ENCODE measurements at regions not wholly inside any gene's neighbourhood (a gene's known extent, or its start where the extent isn't known, plus 50 kb on each side); places are given as distances from the start of the nearest gene placed in this dataset.

DNA sequence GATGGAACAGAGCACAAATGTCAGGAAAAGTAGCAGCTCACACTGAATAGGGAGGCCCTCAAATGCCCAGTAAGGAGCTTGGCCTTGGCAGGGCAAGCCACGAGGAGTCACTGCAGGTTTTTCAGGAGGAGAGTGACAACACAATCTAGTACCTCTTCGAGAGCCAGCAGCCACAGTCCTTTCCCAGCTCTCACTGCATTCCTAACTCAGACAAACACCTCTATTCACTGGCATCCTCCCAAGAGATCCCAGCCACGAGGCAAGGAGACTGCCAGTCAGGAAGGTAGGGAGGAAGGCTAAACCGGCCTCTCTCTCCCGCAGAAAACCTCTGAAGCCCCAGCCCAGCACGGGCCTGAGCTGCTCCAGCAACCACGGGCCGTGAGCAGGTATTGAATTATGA lies 146.0 kb upstream of the SMAD3 start:
- Histone ChIP-seq H3K4me1 (ENCODE audit: control insufficient read depth, insufficient read depth, low read length, poor library complexity, severe bottlenecking) (no peaks in the 10 kb centered on the region), H3K9me3 (ENCODE audit: control insufficient read depth in 2 of 2, low read length in 2 of 2) (no peaks in the 10 kb centered on the region), H3K4me3 (ENCODE audit: low read depth, low read length) (no peak overlapping the region), H3K27ac (ENCODE audit: insufficient read depth, low read length, poor library complexity, severe bottlenecking) (no peak overlapping the region), H3K27me3 (ENCODE audit: control insufficient read depth, insufficient read depth, low read length) (peaks cover 16% of the 10 kb centered on the region), H3K36me3 (ENCODE audit: control insufficient read depth, insufficient read depth, low read length) (no peaks in the 10 kb centered on the region)
- no peak overlapping the region for H3K4me3 Mint-ChIP-seq
- H3K9me3 Mint-ChIP-seq: peaks cover 0 to 16% (median 5%) of the 10 kb centered on the region in 7 donors
- H3K4me1 Mint-ChIP-seq: peaks cover 0 to 4% (median under 1%) of the 10 kb centered on the region in 4 donors
- H3K36me3 Mint-ChIP-seq: no peaks in the 10 kb centered on the region
- ATAC-seq (ENCODE audit: low read depth in 2 of 2) (no peak), DNase-seq (no peak)
- no peak overlapping the region for H3K27ac Mint-ChIP-seq
- H3K27me3 Mint-ChIP-seq: peaks cover 34% of the 10 kb centered on the region

DNA sequence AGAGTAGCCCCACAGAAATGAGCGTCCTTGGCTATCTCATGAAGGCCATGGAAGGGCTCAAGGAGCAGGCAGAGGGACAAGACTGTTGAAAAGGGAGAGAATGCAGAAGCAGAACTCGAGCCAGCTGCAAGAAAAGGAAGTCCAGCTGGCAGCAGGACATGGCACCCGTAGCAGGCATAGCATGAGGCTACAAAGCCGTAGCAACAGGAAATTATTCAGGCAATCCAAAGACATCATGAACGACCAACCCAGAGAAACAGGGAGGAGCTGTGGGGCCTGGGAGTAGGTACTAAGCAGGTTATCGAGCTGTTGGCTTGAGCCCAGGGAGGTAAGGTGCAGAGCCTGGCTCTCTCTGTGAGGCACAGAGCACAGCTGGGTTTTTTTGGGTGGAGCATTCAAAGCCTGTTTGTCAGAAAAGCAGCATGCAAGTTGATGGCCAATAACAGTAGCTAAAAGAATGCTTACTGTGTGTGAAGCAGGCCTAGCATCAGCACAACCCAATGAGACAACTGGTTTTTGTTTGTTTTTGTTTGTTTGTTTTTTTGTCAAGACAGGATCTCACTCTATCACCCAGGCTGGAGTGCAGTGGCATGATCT lies 144.0 kb upstream of the SMAD3 start:
- Histone ChIP-seq H3K9me3 (ENCODE audit: control insufficient read depth in 2 of 2, low read length in 2 of 2) (no peaks in the 10 kb centered on the region), H3K27ac (ENCODE audit: insufficient read depth, low read length, poor library complexity, severe bottlenecking) (no peak overlapping the region), H3K36me3 (ENCODE audit: control insufficient read depth, insufficient read depth, low read length) (no peaks in the 10 kb centered on the region), H3K27me3 (ENCODE audit: control insufficient read depth, insufficient read depth, low read length) (peaks cover 15% of the 10 kb centered on the region), H3K4me3 (ENCODE audit: low read depth, low read length) (no peak overlapping the region), H3K4me1 (ENCODE audit: control insufficient read depth, insufficient read depth, low read length, poor library complexity, severe bottlenecking) (no peaks in the 10 kb centered on the region)
- Mint-ChIP-seq H3K9me3 (peaks cover 0 to 15% (median 5%) of the 10 kb centered on the region in 7 donors), H3K4me1 (peaks cover 0 to 4% (median under 1%) of the 10 kb centered on the region in 4 donors), H3K36me3 (no peaks in the 10 kb centered on the region), H3K27me3 (peaks cover 28% of the 10 kb centered on the region), H3K4me3 (no peak overlapping the region), H3K27ac (no peak overlapping the region)
- ATAC-seq (ENCODE audit: low read depth in 2 of 2) (no peak), DNase-seq (no peak)

DNA sequence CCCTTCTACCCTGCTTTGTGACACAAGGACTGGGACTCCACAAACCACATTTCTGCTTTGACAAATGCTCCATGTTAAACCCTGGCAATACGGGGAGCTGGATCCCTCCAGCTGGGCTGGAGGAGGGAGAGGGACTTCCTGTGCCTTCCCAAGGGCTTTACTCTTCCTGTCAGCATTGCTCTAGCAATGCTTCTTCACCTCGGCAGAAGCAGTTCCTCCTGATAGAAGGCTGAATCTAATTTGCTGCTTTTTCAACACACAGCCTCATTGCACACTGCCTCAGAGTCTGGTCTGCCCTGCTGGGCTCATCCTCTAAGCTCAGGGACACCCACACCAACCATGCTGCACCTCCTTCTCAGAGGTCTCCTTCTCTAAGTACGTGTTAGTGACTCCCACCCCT lies 142.8 kb upstream of the SMAD3 start:
- peaks cover 0 to 4% (median under 1%) of the 10 kb centered on the region in 4 donors for H3K4me1 Mint-ChIP-seq
- H3K4me1 ChIP-seq (ENCODE audit: control insufficient read depth, insufficient read depth, low read length, poor library complexity, severe bottlenecking): no peaks in the 10 kb centered on the region
- peaks cover 26% of the 10 kb centered on the region for H3K27me3 Mint-ChIP-seq
- H3K4me3 Mint-ChIP-seq: no peak overlapping the region
- H3K9me3 Mint-ChIP-seq: peaks cover 0 to 13% (median 4%) of the 10 kb centered on the region in 7 donors
- H3K4me3 ChIP-seq (ENCODE audit: low read depth, low read length): no peak overlapping the region
- DNase-seq: no peak
- no peaks in the 10 kb centered on the region for H3K9me3 ChIP-seq (ENCODE audit: control insufficient read depth in 2 of 2, low read length in 2 of 2)
- no peak overlapping the region for H3K27ac ChIP-seq (ENCODE audit: insufficient read depth, low read length, poor library complexity, severe bottlenecking)
- no peaks in the 10 kb centered on the region for H3K36me3 ChIP-seq (ENCODE audit: control insufficient read depth, insufficient read depth, low read length)
- H3K36me3 Mint-ChIP-seq: no peaks in the 10 kb centered on the region
- H3K27ac Mint-ChIP-seq: no peak overlapping the region
- peaks cover 10% of the 10 kb centered on the region for H3K27me3 ChIP-seq (ENCODE audit: control insufficient read depth, insufficient read depth, low read length)
- no peak for ATAC-seq (ENCODE audit: low read depth in 2 of 2)

DNA sequence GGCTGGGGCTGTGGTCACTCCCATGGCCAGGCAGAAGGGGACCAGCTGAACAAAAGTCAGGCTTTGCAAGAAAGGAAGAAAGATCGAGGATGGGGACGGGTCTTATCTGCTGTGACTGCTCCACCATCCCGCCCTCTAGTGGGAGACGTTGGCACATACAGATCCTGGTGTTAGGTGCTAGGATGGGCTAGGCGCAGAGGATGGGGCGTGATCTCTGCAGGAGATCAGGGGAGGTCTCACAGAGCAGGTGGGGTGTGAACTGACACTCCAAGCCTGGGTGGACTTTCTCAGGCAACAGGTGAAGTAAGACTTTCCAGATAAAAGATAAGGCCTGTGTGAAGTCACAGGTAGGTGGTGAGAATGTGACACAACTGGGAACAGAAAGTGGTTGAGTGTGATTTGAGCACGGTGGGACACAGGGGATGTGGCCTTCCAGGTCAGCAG lies 141.9 kb upstream of the SMAD3 start:
- no peaks in the 10 kb centered on the region for H3K36me3 Mint-ChIP-seq
- peaks cover 0 to 4% (median under 1%) of the 10 kb centered on the region in 4 donors for H3K4me1 Mint-ChIP-seq
- peak in 1 of 3 donors; percentile 37 for DNase-seq
- Histone ChIP-seq H3K4me1 (ENCODE audit: control insufficient read depth, insufficient read depth, low read length, poor library complexity, severe bottlenecking) (no peaks in the 10 kb centered on the region), H3K36me3 (ENCODE audit: control insufficient read depth, insufficient read depth, low read length) (no peaks in the 10 kb centered on the region), H3K27me3 (ENCODE audit: control insufficient read depth, insufficient read depth, low read length) (peaks cover 7% of the 10 kb centered on the region), H3K4me3 (ENCODE audit: low read depth, low read length) (no peak overlapping the region), H3K27ac (ENCODE audit: insufficient read depth, low read length, poor library complexity, severe bottlenecking) (no peak overlapping the region), H3K9me3 (ENCODE audit: control insufficient read depth in 2 of 2, low read length in 2 of 2) (no peaks in the 10 kb centered on the region)
- ATAC-seq (ENCODE audit: low read depth in 2 of 2): no peak
- peaks cover 28% of the 10 kb centered on the region for H3K27me3 Mint-ChIP-seq
- peaks cover 0 to 13% (median 4%) of the 10 kb centered on the region in 7 donors for H3K9me3 Mint-ChIP-seq
- no peak overlapping the region for H3K4me3 Mint-ChIP-seq
- no peak overlapping the region for H3K27ac Mint-ChIP-seq

DNA sequence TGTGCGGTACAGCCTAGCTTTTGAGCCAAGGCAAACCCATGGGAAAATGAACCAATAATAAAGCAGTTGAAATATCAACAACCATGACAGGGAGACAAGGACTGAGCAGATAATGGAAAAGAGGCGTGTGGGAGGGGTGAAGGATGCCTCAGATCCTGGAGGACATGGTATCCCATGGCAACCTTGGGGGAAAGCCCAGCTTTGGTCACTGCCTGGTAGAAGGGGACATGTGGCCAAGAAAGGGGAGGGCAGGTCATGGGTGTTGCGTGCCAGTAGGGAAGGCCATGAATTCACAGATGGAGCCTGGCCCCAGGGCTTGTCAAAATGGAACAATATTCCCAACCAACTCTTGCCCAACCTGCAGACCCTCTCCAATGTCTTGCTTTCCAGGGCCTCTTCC lies 140.5 kb upstream of the SMAD3 start:
- Mint-ChIP-seq H3K27ac (no peak overlapping the region), H3K36me3 (no peaks in the 10 kb centered on the region), H3K27me3 (peaks cover 36% of the 10 kb centered on the region), H3K9me3 (peaks cover 0 to 13% (median 4%) of the 10 kb centered on the region in 7 donors), H3K4me3 (no peak overlapping the region), H3K4me1 (peaks cover 0 to 4% (median under 1%) of the 10 kb centered on the region in 4 donors)
- no peak overlapping the region for H3K4me3 ChIP-seq (ENCODE audit: low read depth, low read length)
- H3K9me3 ChIP-seq (ENCODE audit: control insufficient read depth in 2 of 2, low read length in 2 of 2): no peaks in the 10 kb centered on the region
- H3K36me3 ChIP-seq (ENCODE audit: control insufficient read depth, insufficient read depth, low read length): no peaks in the 10 kb centered on the region
- H3K27ac ChIP-seq (ENCODE audit: insufficient read depth, low read length, poor library complexity, severe bottlenecking): no peak overlapping the region
- DNase-seq: no peak
- no peaks in the 10 kb centered on the region for H3K4me1 ChIP-seq (ENCODE audit: control insufficient read depth, insufficient read depth, low read length, poor library complexity, severe bottlenecking)
- ATAC-seq (ENCODE audit: low read depth in 2 of 2): no peak
- H3K27me3 ChIP-seq (ENCODE audit: control insufficient read depth, insufficient read depth, low read length): peaks cover 4% of the 10 kb centered on the region

DNA sequence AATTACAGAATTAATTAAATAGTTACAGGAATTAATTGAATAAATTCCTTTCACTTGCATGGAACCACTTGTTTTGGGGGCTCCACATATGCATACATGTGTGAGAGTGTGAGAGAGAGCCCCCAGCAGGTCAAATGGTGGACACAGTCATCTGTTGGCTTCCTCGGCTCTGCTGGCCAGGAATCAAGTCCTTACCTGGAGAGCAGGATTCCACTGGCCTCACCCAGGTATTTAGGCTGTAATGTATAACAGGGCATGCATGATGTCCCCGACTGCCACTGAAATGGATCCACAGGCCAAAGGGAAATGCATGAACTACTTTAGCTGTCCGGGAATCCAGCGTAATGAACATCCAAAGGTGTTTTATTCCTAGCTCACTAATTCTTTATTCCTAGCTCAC lies 139.7 kb upstream of the SMAD3 start:
- Mint-ChIP-seq H3K36me3 (no peaks in the 10 kb centered on the region), H3K9me3 (peaks cover 0 to 13% (median 4%) of the 10 kb centered on the region in 7 donors), H3K27ac (no peak overlapping the region), H3K4me1 (peaks cover 0 to 4% (median under 1%) of the 10 kb centered on the region in 4 donors), H3K4me3 (no peak overlapping the region), H3K27me3 (peaks cover 32% of the 10 kb centered on the region)
- no peaks in the 10 kb centered on the region for H3K9me3 ChIP-seq (ENCODE audit: control insufficient read depth in 2 of 2, low read length in 2 of 2)
- H3K4me1 ChIP-seq (ENCODE audit: control insufficient read depth, insufficient read depth, low read length, poor library complexity, severe bottlenecking): no peaks in the 10 kb centered on the region
- no peak overlapping the region for H3K27ac ChIP-seq (ENCODE audit: insufficient read depth, low read length, poor library complexity, severe bottlenecking)
- DNase-seq (no peak), ATAC-seq (ENCODE audit: low read depth in 2 of 2) (no peak)
- no peaks in the 10 kb centered on the region for H3K36me3 ChIP-seq (ENCODE audit: control insufficient read depth, insufficient read depth, low read length)
- no peak overlapping the region for H3K4me3 ChIP-seq (ENCODE audit: low read depth, low read length)
- peaks cover 4% of the 10 kb centered on the region for H3K27me3 ChIP-seq (ENCODE audit: control insufficient read depth, insufficient read depth, low read length)

DNA sequence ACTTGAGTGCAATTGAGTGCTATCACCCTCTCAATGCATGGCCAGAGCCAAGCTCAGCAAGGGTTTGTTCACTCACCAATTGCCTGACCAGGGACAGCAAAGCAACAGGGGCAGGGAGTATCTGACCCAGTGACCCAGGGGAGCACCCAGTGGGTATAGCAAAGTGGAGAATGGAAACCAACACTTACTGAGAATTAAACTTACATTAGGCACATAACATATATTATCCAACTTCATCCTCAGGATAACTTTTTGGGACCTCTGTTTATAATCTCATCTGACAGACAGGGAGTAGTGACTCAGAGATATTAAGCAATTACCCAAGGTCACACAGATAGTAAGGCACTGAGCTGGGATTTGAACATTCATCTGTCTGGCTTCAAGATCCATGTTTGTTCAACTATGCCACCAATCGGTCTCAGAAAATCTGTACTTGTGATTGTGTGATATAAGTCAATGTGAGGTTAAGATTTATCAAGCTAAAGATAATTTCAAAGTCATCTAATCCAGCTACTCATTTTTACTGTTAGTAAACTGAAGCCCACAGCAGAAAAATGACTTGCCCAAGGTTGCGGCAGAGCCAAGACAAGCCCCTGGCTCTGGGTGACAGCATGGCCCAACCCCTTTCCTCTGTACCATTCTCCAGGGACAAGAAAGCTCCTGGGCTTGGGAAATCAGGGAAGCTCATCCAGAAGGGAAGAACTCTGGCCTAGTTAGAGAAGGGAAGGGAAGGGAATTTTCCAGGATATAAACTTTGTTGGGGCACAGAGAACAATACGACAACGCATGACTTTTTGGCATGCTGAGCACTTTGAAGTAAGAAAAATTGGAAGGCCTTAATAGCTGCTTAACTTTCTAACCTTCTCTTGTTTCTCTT lies 138.0 kb upstream of the SMAD3 start:
- H3K4me3 Mint-ChIP-seq: no peak overlapping the region
- H3K4me1 Mint-ChIP-seq: peaks cover 0 to 4% (median under 1%) of the 10 kb centered on the region in 4 donors
- H3K27me3 Mint-ChIP-seq: peaks cover 48% of the 10 kb centered on the region
- H3K27ac Mint-ChIP-seq: no peak overlapping the region
- peaks cover 4% of the 10 kb centered on the region for H3K27me3 ChIP-seq (ENCODE audit: control insufficient read depth, insufficient read depth, low read length)
- H3K36me3 ChIP-seq (ENCODE audit: control insufficient read depth, insufficient read depth, low read length): no peaks in the 10 kb centered on the region
- H3K27ac ChIP-seq (ENCODE audit: insufficient read depth, low read length, poor library complexity, severe bottlenecking): no peak overlapping the region
- peaks cover 0 to 10% (median 4%) of the 10 kb centered on the region in 7 donors for H3K9me3 Mint-ChIP-seq
- no peak for ATAC-seq (ENCODE audit: low read depth in 2 of 2)
- H3K4me3 ChIP-seq (ENCODE audit: low read depth, low read length): no peak overlapping the region
- DNase-seq: no peak
- H3K9me3 ChIP-seq (ENCODE audit: control insufficient read depth in 2 of 2, low read length in 2 of 2): no peaks in the 10 kb centered on the region
- H3K4me1 ChIP-seq (ENCODE audit: control insufficient read depth, insufficient read depth, low read length, poor library complexity, severe bottlenecking): no peaks in the 10 kb centered on the region
- H3K36me3 Mint-ChIP-seq: no peaks in the 10 kb centered on the region

Data from CD4-positive, CD25-positive, alpha-beta regulatory T cell (primary cell).